ENCODE measurements at regions not wholly inside any gene's neighbourhood (a gene's known extent, or its start where the extent isn't known, plus 50 kb on each side); places are given as distances from the start of the nearest gene placed in this dataset.

DNA sequence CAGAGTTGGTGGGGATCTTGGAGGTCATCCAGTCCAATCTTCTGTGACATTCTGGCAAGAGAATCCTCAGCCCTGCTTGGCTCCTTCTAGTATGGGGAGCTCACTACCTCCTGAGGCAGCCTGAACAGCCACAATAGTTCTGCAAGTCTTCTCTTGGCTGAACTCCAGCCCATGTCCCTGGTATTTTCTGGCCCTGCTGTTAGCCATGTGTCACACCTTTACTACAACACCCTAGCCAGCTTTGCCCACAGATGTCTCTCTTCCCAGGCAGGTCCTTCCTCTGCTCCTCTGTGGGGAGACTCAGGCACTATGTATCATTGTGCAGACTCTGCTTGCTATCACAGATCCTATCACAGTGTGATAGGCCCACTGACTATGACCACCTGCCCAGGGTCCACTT, 297.7 kb downstream of the CTTN start:
- H3K9me2 ChIP-seq (ENCODE audit: insufficient read depth): no peaks in the 10 kb centered on the region
- H3K27ac ChIP-seq: no peak overlapping the region
- H3K27me3 ChIP-seq (ENCODE audit: insufficient read depth, low read depth): no peaks in the 10 kb centered on the region
- intact Hi-C loops (cut with micrococcal nuclease; ENCODE audit: unreplicated experiment): no loop called here
- DNase-seq: no peak
- no TSS peak for BruUV-seq (replicated peaks)
- ChIA-PET CTCF (no interaction called here), POLR2A (ENCODE audit: unreplicated experiment) (no interaction called here)
- H3K4me2 ChIP-seq: no peak overlapping the region
- no peak overlapping the region for H2AFZ ChIP-seq
- TF ChIP-seq, protein P1, sequence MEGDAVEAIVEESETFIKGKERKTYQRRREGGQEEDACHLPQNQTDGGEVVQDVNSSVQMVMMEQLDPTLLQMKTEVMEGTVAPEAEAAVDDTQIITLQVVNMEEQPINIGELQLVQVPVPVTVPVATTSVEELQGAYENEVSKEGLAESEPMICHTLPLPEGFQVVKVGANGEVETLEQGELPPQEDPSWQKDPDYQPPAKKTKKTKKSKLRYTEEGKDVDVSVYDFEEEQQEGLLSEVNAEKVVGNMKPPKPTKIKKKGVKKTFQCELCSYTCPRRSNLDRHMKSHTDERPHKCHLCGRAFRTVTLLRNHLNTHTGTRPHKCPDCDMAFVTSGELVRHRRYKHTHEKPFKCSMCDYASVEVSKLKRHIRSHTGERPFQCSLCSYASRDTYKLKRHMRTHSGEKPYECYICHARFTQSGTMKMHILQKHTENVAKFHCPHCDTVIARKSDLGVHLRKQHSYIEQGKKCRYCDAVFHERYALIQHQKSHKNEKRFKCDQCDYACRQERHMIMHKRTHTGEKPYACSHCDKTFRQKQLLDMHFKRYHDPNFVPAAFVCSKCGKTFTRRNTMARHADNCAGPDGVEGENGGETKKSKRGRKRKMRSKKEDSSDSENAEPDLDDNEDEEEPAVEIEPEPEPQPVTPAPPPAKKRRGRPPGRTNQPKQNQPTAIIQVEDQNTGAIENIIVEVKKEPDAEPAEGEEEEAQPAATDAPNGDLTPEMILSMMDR (conservative IDR thresholded peaks at IDR 0.05): no peak
- TF ChIP-seq EZH2 (IDR thresholded peaks at IDR 0.05; ENCODE audit: low read depth): no peak
- no peak overlapping the region for H3K4me3 ChIP-seq
- no peaks in the 10 kb centered on the region for H3K9me3 ChIP-seq (ENCODE audit: insufficient read depth, low read depth)
- peaks cover 10% of the 10 kb centered on the region for H3K4me1 ChIP-seq (replicated peaks; ENCODE audit: insufficient read depth)
- H3K36me3 ChIP-seq (ENCODE audit: low read depth): no peaks in the 10 kb centered on the region
- no peaks in the 10 kb centered on the region for H3K79me2 ChIP-seq (ENCODE audit: low read depth)
- H4K20me1 ChIP-seq (ENCODE audit: insufficient read depth): no peaks in the 10 kb centered on the region; the same call in 1 of the 2 replicates
- H3F3A ChIP-seq (ENCODE audit: insufficient read depth, low read depth): no peaks in the 10 kb centered on the region

DNA sequence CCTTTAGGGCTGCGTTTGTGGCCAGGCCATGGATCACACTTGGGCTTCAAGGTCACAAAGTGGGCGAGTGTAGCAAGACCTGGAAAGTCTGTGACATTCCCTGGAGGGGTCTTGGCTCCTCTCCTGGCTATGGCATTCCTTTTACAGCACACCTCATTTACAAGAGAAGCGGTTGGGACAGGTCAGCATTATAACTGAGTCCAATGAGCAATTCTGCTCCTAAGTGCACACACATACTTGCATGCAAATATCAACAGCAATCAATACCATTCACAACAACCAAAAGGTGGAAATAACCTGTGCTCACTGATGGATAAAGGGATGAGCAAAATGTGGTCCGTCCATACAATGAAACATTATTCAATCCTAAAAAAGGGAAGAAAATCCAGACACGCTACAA, 298.2 kb downstream of the CTTN start:
- no TSS peak for BruUV-seq (replicated peaks)
- peaks cover 2% of the 10 kb centered on the region for H4K20me1 ChIP-seq (ENCODE audit: insufficient read depth)
- POLR2A ChIA-PET (ENCODE audit: unreplicated experiment): no interaction called here
- TF ChIP-seq, protein P1 (conservative IDR thresholded peaks at IDR 0.05): no peak
- no peak overlapping the region for H3K27ac ChIP-seq
- no peaks in the 10 kb centered on the region for H3K9me3 ChIP-seq (ENCODE audit: insufficient read depth, low read depth)
- H3K27me3 ChIP-seq (ENCODE audit: insufficient read depth, low read depth): no peaks in the 10 kb centered on the region
- no peaks in the 10 kb centered on the region for H3K36me3 ChIP-seq (ENCODE audit: low read depth)
- H3K79me2 ChIP-seq (ENCODE audit: low read depth): no peaks in the 10 kb centered on the region
- no peaks in the 10 kb centered on the region for H3K9me2 ChIP-seq (ENCODE audit: insufficient read depth)
- H3K4me3 ChIP-seq: no peak overlapping the region
- H3K4me2 ChIP-seq: no peak overlapping the region
- CTCF ChIA-PET: no interaction called here
- no peaks in the 10 kb centered on the region for H3F3A ChIP-seq (ENCODE audit: insufficient read depth, low read depth)
- H2AFZ ChIP-seq: no peak overlapping the region
- peaks cover 10% of the 10 kb centered on the region for H3K4me1 ChIP-seq (replicated peaks; ENCODE audit: insufficient read depth)
- intact Hi-C loops (cut with micrococcal nuclease; ENCODE audit: unreplicated experiment): no loop called here
- DNase-seq: no peak

DNA sequence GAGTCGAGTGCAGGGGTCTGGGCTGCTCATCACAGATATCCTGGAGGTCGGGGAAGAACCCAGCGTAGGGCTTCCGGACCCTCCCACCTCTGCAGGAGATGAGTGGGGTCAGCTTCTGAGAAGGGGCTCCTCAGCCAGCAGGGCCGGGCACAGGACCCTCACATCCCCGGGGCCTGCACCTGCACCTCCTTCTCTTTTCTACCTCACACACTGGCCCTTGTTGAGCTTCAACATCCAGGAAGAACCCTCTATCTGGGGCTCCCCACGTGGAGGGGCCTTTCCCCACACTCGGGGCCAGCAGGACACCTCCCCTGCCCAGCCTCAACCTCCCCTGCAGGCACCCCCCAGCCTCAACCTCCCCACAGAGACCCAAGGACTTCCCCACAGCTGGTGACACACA, 299.4 kb downstream of the CTTN start:
- Histone ChIP-seq H3K27me3 (ENCODE audit: insufficient read depth, low read depth) (no peaks in the 10 kb centered on the region), H3K9me3 (ENCODE audit: insufficient read depth, low read depth) (no peaks in the 10 kb centered on the region), H2AFZ (no peak overlapping the region), H3K36me3 (ENCODE audit: low read depth) (no peaks in the 10 kb centered on the region), H4K20me1 (ENCODE audit: insufficient read depth) (peaks cover 5% of the 10 kb centered on the region), H3F3A (ENCODE audit: insufficient read depth, low read depth) (no peaks in the 10 kb centered on the region), H3K4me2 (no peak overlapping the region), H3K4me3 (no peak overlapping the region), H3K9me2 (ENCODE audit: insufficient read depth) (no peaks in the 10 kb centered on the region), H3K27ac (no peak overlapping the region), H3K79me2 (ENCODE audit: low read depth) (no peaks in the 10 kb centered on the region), H3K4me1 (replicated peaks; ENCODE audit: insufficient read depth) (peaks cover 10% of the 10 kb centered on the region)
- DNase-seq: no peak
- TF ChIP-seq EZH2 (IDR thresholded peaks at IDR 0.05; ENCODE audit: low read depth): no peak
- TF ChIP-seq, protein P1 (conservative IDR thresholded peaks at IDR 0.05): no peak
- CTCF ChIA-PET: no interaction called here
- intact Hi-C loops (cut with micrococcal nuclease; ENCODE audit: unreplicated experiment): no loop called here
- POLR2A ChIA-PET (ENCODE audit: unreplicated experiment): no interaction called here
- BruUV-seq (replicated peaks): no TSS peak
